PC-9 (cell line): ENCODE measurements at regions not wholly inside any gene's neighbourhood (a gene's known extent, or its start where the extent isn't known, plus 50 kb on each side); places are given as distances from the start of the nearest gene placed in this dataset.

Source experiments
- BruUV-seq: library from RNA; stranded (reverse); fragments of 400-500 nt; replicated peaks from 2 replicates; lab custom pipeline; 2021; lab: Mats Ljungman, UMichigan
- CTCF ChIA-PET: fragments of 300-600 bp; sonication (Branson Sonifier 250); formaldehyde crosslinking; loops from one replicate; lab custom pipeline; 2022; ENCODE audit warnings: antibody characterized with exemption; lab: Charles Lee
- POLR2A ChIA-PET: fragments of 300-600 bp; sonication (Branson Sonifier 250); formaldehyde crosslinking; loops from one replicate; lab custom pipeline; 2022; ENCODE audit warnings: antibody characterized with exemption; ENCODE audit not compliant: unreplicated experiment; lab: Charles Lee
- DNase-seq, 2 experiments: peaks; one replicate each; pipeline versions ENCODE4 v3.0.0 to v3.0.0-alpha.2; 2015 to 2022; ENCODE audit warnings: mixed read lengths in 1 of 2
- H2AFZ ChIP-seq: fragments of 200-600 bp; sonication (generic); 2 replicates; pipeline ENCODE4 v1.8.1; 2017; ENCODE audit warnings: antibody characterized with exemption
- H3F3A ChIP-seq: fragments of 200-600 bp; sonication (generic); 2 replicates; pipeline ENCODE4 v1.8.1; 2017; ENCODE audit warnings: antibody characterized with exemption, mild to moderate bottlenecking, low read depth; ENCODE audit not compliant: insufficient read depth
- H3K27ac ChIP-seq: fragments of 200-600 bp; sonication (generic); 2 replicates; pipeline ENCODE4 v1.6.1; 2016; ENCODE audit warnings: mixed run types
- H3K27me3 ChIP-seq: fragments of 200-600 bp; sonication (generic); 2 replicates; pipeline ENCODE4 v1.6.1; 2016; ENCODE audit warnings: low read depth, mixed run types; ENCODE audit not compliant: insufficient read depth
- H3K36me3 ChIP-seq: fragments of 200-600 bp; sonication (generic); 2 replicates; pipeline ENCODE4 v1.6.1; 2016; ENCODE audit warnings: low read depth, mixed run types
- H3K4me1 ChIP-seq: fragments of 200-600 bp; sonication (generic); replicated peaks from 2 replicates; pipeline ENCODE4 v1.6.1; 2016; ENCODE audit warnings: mixed run types; ENCODE audit not compliant: insufficient read depth
- H3K4me2 ChIP-seq: fragments of 200-600 bp; sonication (generic); 2 replicates; pipeline ENCODE4 v1.6.1; 2017; ENCODE audit warnings: mixed run types
- H3K4me3 ChIP-seq: fragments of 200-600 bp; sonication (generic); 2 replicates; pipeline ENCODE4 v1.6.1; 2016; ENCODE audit warnings: mixed run types
- H3K79me2 ChIP-seq: fragments of 200-600 bp; sonication (generic); 2 replicates; pipeline ENCODE4 v1.6.1; 2017; ENCODE audit warnings: low read depth, mixed run types
- H3K9me2 ChIP-seq: fragments of 200-600 bp; sonication (generic); 2 replicates; pipeline ENCODE4 v1.8.1; 2017; ENCODE audit warnings: mild to moderate bottlenecking; ENCODE audit not compliant: insufficient read depth
- H3K9me3 ChIP-seq: fragments of 200-600 bp; sonication (generic); 2 replicates; pipeline ENCODE4 v1.8.1; 2016; ENCODE audit warnings: low read depth; ENCODE audit not compliant: insufficient read depth
- H4K20me1 ChIP-seq: fragments of 200-600 bp; sonication (generic); 2 replicates; pipeline ENCODE4 v1.8.1; 2017; ENCODE audit not compliant: insufficient read depth
- CTCF ChIP-seq: fragments of 200-600 bp; sonication (generic); conservative IDR thresholded peaks from 2 replicates; pipeline ENCODE4 v1.6.1; 2017; ENCODE audit warnings: mixed run types, antibody characterized with exemption, mild to moderate bottlenecking, moderate library complexity
- EZH2 ChIP-seq: fragments of 200-600 bp; sonication (generic); IDR thresholded peaks from 2 replicates; pipeline ENCODE4 v1.8.0; 2017; ENCODE audit warnings: antibody characterized with exemption, low read depth
- intact Hi-C: fragments of 100-400 bp; cut with micrococcal nuclease; formaldehyde crosslinking; loops from one replicate; pipeline ENCODE4 v1.10.0; 2022; ENCODE audit not compliant: unreplicated experiment

GRCh38 chr11:110973401-110973980 is 261.3 kb upstream of the ARHGAP20 start:
- ChIA-PET CTCF (no interaction called here), POLR2A (no interaction called here)
- intact Hi-C loops = no loop called here
- Histone ChIP-seq H3K4me1 (no peaks in the 10 kb centered on the region), H3K36me3 (no peaks in the 10 kb centered on the region), H3K4me3 (no peak overlapping the region), H4K20me1 (no peaks in the 10 kb centered on the region), H3K27ac (no peak overlapping the region), H3F3A (no peaks in the 10 kb centered on the region), H2AFZ (no peak overlapping the region), H3K27me3 (no peaks in the 10 kb centered on the region), H3K4me2 (no peak overlapping the region), H3K9me2 (peaks cover 10% of the 10 kb centered on the region; the same call in 1 of the 2 replicates), H3K79me2 (no peaks in the 10 kb centered on the region), H3K9me3 (no peaks in the 10 kb centered on the region)
- TF ChIP-seq CTCF (no peak), EZH2 (no peak)
- no peak for DNase-seq
- no TSS peak for BruUV-seq

- DNase-seq = peak in 1 of 2 experiments; percentile 56
- no peak for TF ChIP-seq CTCF
- TF ChIP-seq EZH2 = no peak
- H3K4me3 ChIP-seq = no peak overlapping the region
- no peak overlapping the region for H3K4me2 ChIP-seq
- POLR2A ChIA-PET = no interaction called here
- no peaks in the 10 kb centered on the region for H3K36me3 ChIP-seq
- H3K9me3 ChIP-seq = no peaks in the 10 kb centered on the region
- no peaks in the 10 kb centered on the region for H3F3A ChIP-seq
- intact Hi-C loops = no loop called here
- peaks cover 10% of the 10 kb centered on the region; the same call in 1 of the 2 replicates for H3K9me2 ChIP-seq
- no peaks in the 10 kb centered on the region for H4K20me1 ChIP-seq
- no peaks in the 10 kb centered on the region for H3K79me2 ChIP-seq
- CTCF ChIA-PET = no interaction called here
- no peaks in the 10 kb centered on the region for H3K27me3 ChIP-seq
- H3K27ac ChIP-seq = no peak overlapping the region
- no TSS peak for BruUV-seq
- H2AFZ ChIP-seq = 0 out of 2 replicates have a peak overlapping the region, but pooled peaks have one; percentile 15
- H3K4me1 ChIP-seq = no peaks in the 10 kb centered on the region
These were observed 260.4 kb upstream of the ARHGAP20 start for GRCh38 chr11:110972640-110973039.

GRCh38 chr11:110972106-110972505 is 259.9 kb upstream of the ARHGAP20 start:
- no peak overlapping the region for H3K27ac ChIP-seq
- no peak for DNase-seq
- no peaks in the 10 kb centered on the region for H3K4me1 ChIP-seq
- ChIA-PET CTCF (no interaction called here), POLR2A (no interaction called here)
- H3K9me2 ChIP-seq = peaks cover 9% of the 10 kb centered on the region; the same call in 1 of the 2 replicates
- H3K36me3 ChIP-seq = no peaks in the 10 kb centered on the region
- intact Hi-C loops = no loop called here
- no peak overlapping the region for H3K4me2 ChIP-seq
- H3K79me2 ChIP-seq = no peaks in the 10 kb centered on the region
- no peaks in the 10 kb centered on the region for H3K9me3 ChIP-seq
- H2AFZ ChIP-seq = no peak overlapping the region
- no peak overlapping the region for H3K4me3 ChIP-seq
- H3F3A ChIP-seq = no peaks in the 10 kb centered on the region
- no peak for TF ChIP-seq EZH2
- TF ChIP-seq CTCF = no peak
- no TSS peak for BruUV-seq
- no peaks in the 10 kb centered on the region for H4K20me1 ChIP-seq
- H3K27me3 ChIP-seq = no peaks in the 10 kb centered on the region
